Renal cortex interstitium (tissue), 11 donors: ENCODE measurements at regions not wholly inside any gene's neighbourhood (a gene's known extent, or its start where the extent isn't known, plus 50 kb on each side); places are given as distances from the start of the nearest gene placed in this dataset.
"Not testable (repeated sequence)": the region's sequence is repeated elsewhere in the genome, so short reads cannot be mapped to it uniquely, and the experiment has no call there.

Experiments used
- DNase-seq, 11 donors: peaks; one replicate each; pipeline ENCODE4 v3.0.0-alpha.2; 2013; ENCODE audit warnings: low read depth in 9 of 11, low spot score in 4 of 11; ENCODE audit errors: extremely low read depth in 1 of 11

DNA sequence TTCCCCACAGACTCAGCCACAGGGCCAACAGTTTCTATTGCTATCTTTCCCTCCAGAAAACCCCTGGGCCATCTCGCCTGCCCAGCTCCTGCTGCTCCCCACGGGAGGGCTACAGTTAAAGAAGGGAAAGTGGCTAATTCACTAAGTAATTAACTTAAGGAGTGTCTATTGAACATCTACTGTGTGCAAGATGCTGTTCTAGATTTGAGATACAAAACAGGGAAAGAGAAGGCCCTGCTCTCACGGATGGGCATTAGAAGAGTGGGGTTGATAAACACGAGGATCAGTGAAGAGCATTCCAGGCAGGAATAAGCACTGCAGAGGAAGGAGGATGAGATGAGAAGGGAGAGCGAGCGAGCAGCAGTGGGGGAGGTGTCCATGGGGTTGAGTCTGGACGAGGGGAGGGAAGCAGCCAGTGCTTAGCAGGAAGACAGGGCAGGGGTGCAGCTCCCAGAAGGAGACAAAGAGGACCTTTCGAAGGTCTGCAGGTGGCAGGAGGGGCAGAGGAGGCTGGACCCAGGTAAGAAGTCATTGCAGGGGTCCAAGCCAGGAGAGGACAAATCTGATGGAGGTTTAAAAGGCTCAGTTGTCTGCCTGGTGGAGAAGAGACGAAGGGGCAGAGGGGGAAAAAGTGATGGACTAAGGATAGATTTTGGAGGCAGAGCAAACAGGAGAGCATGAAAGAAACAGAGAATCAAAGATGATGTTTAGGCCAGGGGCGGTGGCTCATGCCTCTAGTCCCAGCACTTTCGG is 64.7 kb downstream of the KLF15 start:
- DNase-seq, result no peak

DNA sequence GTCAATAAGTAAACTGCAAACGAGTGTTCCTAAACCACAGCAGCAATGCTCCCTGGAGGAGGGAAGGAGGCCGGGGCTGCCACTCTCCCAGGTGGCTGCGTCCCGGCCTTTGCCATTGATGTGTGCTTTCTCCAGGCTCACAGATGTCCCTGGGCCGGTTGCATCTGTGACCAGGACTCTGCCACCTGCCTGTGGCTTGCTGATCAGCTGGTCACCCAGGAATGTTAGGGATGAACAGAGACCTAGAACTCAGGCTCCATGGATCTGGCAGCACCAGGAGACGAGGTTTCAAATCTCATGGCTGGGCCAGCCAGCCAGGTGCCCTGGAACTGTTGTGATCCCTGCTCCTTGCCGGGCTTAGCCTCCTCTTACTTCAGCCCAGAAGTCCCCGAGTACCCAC is 65.7 kb downstream of the KLF15 start:
- DNase-seq, result no peak

DNA sequence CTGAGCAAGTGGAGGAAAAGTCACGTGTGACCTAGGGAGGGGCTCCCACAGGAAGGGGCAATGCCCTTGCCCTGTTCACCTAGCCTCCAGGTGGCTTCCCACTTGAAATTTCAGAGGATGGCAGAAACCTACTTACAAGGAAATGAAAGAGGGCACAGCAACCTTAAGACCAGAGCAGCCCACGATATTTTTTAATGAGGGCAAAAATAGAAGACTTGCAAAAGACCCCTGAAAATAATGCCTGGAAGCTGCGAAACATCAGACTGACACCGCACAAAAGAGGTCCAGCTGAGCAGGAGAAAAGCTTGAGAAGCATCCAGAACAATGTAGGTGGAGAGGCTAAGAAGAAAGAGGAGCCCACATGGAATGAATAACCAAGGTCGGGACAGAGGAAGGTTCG is 66.1 kb downstream of the KLF15 start:
- DNase-seq, result no peak

DNA sequence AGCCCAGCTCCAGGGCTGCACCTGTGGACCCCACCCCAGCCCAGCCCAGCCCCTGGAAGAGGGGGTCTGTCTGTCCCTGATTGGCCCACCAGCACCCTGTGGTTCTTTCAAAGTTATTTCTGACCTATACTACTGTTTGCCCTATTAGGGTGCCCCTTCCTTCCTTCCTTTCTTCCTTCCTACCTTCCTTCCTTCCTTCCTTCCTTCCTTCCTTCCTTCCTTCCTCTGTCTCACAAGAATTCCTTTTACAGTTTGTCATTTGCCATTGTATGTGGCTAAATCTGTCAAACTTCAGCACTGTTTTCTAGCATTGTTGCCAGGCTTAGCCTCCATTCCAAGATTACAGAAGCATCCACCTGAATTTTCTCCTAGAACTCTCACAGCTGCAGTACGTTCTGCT is 66.9 kb downstream of the KLF15 start:
- DNase-seq, result no peak

DNA sequence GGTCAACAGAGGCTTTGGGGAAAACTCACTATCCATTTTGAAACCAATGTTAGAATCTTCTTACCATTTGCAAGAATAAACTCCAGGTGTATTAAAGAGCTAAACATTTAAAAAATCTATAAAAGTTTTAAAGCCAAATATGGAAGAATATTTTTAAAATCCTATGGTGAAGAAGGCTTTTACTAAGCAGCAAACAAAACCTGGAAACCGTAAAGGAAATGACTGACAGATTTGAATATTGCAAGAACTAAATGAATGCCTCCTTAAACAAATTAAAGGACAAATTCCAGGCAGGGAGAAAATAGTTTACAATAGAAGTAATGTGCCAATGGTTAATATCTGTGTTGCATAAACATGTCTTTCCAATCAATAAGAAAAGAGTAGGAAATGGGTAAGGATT is 68.1 kb downstream of the KLF15 start:
- DNase-seq, result no peak

DNA sequence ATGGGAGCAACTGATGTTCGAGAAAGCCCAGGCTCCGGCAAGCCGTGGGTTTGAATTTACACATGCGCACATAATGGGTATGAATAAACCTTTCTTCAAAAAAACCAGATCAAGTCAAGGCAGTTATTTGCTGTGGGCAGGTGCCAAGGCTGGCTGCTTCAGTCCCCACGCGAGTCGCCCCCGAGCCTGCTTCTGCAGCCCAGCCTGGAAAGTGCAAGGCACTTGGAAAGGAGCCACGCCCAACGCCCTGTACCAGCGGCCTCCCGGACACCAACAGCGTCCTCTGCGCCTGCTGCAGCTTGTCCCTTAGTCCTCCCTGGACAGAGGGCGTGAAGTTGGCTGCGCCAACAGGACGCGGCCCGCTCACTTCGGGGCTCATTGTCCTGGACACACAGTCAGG is 68.9 kb downstream of the KLF15 start:
- DNase-seq, result no peak

DNA sequence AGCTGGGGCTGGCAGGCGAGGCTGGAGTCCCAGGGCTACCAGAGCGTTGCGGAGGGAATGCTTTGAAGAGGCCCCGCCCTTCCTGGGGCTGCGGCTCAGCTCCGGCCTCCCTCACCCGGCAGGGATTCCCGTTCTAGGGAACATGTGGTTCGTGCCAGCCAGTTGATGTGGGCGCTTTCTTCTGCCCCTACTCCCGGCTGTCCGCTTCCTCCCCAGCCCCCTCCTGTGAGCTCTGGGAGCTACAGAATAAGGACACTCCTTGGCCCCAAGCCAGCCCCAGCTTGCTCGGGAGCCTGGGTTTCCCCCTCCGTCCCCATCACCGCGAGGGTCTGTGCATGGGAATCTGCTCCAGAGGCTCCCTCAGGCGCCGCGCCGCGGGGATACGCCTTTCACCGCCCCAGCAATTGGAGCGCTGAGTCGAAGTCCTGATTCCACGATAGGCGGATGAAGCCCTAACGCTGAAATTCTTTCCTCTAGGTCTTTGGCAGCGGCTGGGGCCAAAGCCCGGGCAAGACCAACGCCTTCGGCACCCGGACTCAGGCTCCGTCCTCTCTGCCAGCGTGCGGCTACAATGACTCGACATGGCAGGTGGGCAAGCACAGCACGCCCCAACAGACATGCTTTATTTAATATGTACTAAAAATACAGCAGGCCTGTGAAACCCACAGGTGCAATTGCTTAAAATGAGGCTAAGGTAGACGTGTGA is 69.5 kb downstream of the KLF15 start:
- DNase-seq, result peak in 10 of 11 donors; percentile 50 to 81 (median 67)

DNA sequence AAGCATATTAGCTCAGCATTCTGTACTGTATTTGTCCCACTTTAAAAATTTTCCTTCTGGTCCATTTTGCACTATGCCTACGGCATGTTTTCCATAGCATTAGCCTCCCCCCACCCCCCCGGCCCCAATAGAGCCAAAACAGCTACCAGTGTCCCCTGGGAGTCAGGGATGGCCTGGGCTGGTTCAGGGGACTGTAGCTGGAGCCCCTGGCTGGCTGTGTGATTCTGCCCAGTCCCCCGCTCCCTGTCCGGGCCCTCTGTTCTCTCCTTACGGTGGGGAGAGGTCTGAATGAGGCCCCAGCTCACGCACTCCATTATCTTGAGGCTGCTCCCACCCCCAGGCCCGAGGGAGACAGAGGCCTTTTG is 70.1 kb downstream of the KLF15 start:
- no peak for DNase-seq

DNA sequence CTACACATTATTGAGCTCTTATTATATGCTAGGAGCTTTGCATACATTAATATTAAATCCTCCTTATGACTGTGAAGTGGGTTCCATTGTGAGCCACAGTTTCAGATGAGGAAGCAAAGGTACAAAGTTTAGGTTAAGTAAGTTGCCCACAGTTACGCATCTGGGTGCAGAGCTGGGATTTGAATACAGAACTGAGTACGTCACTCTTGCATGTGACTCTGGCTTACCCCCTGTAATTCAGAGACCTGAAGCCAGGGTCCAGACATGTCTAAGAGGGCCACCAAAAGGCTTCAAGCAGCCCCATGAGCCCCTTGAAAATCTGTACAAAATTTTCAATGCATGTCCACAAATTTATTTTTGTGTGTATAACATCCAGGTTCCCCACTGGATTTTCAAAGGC is 71.8 kb downstream of the KLF15 start:
- DNase-seq, result no peak

DNA sequence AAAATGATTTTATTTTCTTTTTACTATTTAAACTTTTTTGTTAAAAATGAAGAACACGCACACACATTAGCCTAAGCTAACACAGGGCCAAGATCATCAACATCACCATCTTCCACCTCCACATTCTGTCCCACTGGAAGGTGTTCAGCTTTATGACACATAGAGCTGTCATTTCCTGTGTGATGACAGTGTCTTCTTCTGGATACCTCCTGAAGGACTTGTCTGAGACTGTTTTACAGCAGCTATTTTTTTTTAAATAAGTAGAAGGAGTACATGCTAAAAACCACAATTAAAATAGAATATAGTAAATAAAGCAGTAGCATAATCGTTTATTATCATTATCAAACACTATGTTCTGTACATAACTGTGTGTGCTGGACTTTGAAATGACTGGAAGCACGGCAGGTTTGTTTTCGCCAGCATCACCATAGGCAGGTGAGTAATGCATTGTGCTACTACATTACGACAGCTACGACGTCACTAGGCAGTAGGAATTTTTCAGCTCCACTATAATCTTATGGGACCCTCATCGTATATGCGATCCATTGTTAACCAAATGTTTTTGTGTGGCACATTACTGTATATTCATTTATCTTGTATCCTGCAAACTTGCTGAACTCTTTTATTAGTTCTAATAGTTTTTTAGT is 72.8 kb downstream of the KLF15 start:
- DNase-seq, result no peak

DNA sequence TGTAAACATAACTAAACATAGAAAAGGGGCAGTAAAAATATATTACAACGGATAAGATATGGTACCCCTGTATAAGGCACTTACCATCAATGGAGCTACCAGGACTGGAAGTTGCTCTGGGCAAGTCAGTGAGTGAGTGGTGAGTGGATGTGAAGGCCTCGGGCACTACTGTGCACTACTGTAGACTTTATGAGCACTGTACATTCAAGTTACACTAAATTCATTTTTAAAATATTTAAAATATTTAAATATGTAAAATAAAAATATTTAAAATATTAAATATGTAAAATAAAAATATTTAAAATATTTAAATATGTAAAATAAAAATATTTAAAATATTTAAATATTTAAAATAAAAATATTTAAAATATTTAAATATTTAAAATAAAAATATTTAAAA is 73.6 kb downstream of the KLF15 start:
- not testable (repeated sequence) for DNase-seq

DNA sequence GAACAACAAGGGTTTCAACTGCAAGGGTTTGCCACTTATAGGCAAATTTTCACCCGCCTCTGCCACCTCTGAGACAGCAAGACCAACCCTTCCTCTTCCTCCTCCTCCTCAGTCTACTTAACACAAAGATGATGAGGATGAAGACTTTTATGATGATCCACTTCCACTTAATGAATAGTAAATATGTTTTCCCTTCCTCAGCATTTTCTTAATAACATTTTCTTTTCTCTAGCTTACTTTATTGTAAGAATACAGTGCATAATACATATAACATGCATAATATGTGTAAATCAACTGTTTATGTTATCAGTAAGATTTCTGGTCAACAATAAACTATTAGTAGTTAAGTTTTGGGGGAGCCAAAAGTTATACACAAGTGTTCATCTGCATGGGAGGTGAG is 77.4 kb downstream of the KLF15 start:
- no peak for DNase-seq

DNA sequence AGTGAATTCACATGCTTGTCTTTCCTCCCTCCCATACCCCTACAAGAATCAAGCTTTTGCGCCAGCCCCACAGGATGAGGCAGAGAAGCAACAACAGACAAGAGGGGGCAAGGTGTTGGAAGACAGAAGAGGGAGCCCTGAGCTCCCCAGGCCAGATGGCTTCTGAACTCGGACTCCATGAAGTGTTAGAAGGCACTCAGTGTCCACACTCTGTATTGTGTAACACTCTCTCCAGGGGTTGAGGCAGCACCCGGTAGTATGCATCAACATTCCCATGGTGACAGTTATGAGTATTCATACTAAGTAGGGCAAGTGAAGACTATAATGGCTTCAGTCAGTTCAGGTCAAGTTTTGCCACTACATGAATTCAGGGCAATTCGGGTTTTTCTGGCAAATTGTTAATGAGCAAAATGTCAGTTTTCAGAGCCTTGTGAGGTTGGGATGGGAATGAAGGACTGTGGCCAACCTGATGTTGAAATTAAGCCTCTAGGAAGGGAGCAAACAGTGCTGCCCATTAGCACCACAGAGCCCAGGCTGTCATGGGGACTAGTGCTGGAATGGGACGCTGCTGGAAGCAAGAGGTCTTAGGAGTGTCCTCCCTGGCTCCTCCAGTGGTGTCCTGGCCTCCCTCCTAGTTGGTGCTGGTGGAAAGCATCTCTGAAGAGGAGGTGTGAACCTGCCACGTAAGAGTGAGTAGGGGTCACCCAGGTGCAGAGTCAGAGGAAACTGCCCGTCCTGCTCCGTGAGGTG is 79.4 kb downstream of the KLF15 start:
- DNase-seq, result no peak

DNA sequence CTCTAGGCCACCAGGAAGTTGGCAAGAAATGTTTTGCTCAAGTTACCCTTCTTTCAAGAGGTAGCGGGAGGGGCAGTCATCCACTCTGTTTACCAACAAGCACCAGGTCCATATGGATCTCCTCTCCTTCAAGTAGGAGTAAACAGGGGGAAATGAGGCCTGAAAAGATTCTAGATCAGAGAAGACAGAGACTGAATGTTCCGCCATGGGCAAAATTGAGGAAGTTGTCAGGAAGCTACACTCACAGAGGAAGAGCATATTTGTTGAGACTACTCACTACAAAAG is 81.6 kb downstream of the KLF15 start:
- DNase-seq, result no peak

DNA sequence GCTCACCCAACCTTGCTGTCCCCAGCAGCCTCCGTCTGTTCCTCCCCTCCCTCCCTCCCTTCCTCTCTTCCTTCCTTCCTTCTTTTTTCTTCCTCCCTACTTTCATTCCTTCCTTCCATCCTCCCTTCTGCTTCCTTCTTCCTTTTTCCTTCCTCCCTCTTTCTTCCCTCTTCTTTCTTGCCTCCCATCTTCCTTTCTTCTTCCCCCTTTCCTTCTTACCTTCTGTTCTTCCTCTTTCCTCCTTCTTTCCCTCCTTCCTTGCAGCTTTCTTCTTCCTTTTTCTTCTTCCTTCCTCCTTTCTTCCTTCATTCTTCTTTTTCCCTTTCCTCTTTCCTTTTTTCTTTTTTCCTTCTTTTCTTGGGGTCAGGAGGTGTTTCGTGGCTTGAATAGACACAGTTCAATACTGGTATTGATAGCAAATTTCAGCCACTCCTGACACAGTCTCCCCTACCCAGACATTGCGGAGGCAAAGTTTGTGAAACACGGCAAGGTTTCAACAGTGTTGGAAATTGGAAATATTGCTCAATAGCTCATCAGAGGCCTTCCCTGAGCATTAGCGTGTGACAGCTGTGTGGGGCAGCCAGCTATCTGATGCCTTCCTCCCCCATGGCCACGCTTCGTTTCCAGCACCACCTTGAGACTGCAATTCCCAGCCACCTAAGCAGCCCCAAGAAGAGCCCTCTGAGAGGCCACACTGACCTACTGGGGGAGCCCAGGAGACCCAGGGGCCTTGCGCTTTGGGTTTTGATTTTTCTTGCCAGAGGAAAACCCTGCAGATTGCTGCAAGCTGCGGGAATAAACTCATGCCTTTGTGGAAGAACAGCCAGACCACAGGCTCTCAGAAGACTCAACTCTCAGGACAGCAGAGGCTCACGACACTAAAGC is 82.2 kb downstream of the KLF15 start:
- peak in 2 of 11 donors; percentile 38 to 47 for DNase-seq

DNA sequence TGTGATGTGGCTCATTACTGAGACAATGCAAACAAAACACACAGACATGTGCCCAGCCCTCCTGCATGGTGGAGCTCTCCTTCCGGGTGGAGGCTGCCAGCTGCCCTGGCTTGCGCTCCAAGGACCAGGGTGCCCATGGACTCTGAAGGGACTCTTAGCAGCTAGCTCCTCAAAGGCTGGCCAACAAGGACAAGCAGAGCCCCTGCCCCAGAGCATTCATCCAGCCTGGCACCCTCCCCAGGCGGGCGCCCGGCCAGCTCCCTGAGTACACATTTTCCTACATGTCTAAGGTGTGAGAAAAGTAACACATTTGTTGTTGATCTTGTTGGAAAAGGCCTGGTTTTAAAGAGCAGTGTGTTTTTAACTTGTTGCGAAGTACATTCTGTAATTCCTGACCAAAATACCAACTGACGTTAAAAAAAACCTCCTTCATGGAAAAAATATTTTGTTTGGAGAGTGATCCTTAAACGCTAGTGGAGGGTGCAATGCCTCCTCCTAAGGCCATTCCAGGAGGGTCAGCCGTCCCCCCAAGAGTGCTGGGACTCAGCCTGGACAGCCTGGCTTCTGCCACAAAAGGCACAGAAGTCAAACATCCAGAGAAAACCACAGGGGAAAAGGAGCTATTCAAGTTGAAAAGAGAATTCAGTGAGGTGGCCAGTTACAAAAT is 86.9 kb downstream of the KLF15 start:
- no peak for DNase-seq

DNA sequence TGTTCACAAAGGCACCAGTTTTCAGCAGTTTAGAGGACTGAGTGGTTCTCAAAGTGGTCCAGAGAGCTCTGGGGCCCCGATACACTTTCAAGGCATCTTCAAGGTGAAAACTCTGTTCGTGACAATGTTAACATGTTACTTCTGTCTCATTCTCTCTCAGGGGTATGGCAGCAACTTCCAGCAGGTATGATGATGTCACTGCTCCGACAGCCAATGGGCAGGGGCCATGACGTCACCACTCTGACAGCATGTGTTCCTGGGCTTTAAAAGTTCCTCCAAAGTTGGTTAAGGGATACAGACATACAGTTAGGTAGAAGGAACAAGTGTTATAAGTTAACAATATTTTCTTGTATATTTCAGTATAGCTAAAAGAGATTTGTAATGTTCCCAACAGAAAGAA is 87.9 kb downstream of the KLF15 start:
- no peak for DNase-seq

DNA sequence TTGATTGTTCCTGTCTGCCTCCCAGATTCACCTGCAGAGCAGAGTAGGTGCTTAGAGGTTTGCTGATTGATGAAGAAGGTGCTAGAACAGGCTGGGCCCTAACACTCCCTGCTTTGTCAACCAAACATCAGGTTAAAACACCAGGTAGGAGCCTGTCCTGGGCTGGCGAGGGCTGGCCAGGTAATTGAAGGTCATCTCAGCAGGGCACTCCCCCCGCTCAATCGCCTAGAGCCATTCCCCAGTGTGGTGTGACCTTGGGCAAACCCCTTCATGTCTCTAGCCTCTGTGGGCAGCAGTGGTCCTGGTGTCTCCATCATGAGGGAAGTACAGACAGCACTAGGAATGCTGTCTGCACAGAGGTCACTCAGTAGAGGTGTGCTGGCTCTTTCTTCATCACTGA is 88.3 kb downstream of the KLF15 start:
- no peak for DNase-seq
